NCI-H1930 (cell line): ENCODE measurements at regions not wholly inside any gene's neighbourhood (a gene's known extent, or its start where the extent isn't known, plus 50 kb on each side); places are given as distances from the start of the nearest gene placed in this dataset.
"Not testable (repeated sequence)": the region's sequence is repeated elsewhere in the genome, so short reads cannot be mapped to it uniquely, and the experiment has no call there.

ENCODE experiments used
- DNase-seq, 2 experiments: peaks; one replicate each; lab custom pipeline; 2025; lab: John Stamatoyannopoulos, UW

DNA sequence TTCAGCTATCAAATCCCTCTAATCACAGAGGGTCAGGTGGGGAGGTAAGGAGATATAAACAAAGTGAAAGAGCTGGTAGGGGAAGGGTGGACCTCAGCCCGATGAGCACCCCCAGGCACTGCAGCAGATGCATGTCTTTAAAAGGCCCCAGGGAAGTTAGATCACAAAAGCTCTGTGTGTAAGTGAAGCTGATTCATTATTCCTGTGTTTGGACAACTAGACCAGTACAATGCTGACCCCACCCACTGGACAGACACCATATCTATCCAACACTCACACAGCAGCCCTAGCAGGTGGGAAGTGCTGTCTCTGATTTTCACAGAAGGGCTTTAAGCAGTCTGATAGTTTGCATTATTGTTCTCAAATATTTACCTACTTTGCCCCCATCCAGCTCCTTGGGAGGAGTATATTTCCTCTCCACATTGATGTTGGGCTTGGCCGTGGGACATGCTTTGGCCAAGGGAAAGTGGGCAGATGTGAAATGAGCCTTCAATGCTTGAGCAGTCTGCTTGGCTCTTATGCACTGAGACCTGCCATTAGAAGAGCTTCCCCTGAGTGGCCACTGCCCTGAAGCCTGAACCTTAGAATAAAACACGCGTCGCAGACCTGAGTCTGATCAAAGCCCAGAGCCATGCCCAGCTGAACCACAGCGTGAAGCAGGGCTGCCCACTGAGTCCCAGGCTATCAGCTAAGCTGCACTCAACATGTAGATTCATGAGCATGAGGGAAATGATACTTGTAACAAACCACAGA is 111.4 kb downstream of the COPS8 start:
- DNase-seq = peak; percentile 70 to 80

DNA sequence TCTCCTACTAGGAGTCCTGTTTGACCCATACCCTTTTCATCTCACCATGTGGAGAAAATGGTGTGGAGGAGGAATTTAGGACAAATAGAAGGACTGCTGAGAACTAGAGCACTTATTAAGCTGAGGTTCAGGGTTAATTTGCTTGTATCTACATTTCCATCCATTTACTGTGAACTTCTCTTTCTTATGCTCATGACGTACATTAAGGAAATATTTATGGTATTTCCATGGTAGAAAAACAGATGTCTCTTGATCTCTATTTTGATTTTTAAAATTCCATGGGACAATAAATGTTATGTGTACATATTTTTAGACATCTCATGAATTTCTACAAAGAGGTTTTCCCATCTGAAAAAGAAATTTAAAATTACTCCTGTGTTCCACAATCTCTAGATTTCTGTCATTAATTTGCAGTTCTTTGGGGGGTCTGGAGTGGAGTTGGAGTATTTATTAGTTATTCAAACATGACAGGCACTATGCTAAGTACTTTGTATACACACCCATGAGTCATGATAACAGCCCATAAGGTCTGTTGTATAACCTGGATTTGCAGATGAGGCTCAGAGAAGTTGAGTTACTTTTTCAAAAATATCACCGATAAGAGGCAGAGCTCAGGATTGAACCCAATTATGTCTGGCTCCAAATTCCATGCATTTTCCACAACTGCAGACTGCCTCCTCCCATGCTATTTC is 112.6 kb downstream of the COPS8 start:
- DNase-seq = no peak

DNA sequence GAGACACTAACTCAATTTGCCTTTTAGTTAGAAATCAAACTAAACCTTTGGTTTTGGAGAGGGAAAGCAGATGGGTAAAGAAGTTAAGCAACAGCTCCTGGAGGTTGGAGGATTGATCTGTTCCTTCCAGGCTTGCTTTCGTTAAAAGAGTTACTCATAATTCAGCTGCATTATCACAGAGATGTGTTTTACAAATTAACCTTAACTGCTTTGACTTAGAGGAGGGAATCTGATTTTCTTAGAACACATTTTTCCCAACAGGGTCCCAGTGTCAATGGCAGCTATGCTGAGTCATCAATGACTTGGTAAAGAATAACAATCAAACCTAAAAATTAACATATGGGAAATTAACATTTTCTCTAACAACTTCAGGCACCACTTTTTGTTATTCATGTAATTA is 113.4 kb downstream of the COPS8 start:
- no peak for DNase-seq

DNA sequence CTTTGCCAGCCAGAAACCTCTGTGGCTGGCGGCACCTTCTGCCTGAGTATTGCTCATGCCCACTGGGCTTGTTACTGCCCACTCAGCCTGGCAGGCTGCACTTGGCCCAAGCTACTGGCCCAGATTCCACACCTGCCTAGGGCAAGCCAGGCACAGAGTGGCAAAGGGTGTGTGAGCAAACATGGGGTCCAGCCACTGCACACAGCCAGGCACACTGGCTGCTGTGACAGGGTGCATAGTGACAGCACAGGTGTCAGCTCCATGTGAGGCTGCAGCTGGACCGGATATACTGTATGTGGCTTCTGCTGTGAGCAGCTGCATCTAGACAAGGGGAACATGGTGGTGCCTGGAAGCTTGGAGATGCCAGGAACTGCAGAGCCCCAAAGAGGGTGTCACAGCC is 113.9 kb downstream of the COPS8 start:
- DNase-seq = no peak

DNA sequence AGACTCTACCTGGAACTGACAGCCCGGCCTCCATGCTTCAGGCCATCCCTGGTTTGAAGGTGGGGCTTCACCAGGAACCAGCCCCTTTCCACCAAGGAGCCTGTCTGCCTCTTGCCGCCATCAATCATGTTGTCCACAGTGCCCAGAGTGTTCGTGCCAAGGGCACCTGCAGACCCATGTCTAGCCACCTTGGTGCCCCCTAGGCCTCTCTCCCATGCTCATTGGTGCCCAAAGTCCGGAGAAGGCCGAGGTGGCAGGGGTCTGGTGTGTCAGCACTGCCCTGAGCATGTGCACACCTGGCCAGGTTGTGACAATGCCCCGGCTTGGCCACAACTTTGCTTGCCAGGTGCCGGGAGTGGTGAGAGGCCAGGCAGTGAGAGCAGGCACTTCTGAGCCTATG is 114.8 kb downstream of the COPS8 start:
- DNase-seq = no peak

DNA sequence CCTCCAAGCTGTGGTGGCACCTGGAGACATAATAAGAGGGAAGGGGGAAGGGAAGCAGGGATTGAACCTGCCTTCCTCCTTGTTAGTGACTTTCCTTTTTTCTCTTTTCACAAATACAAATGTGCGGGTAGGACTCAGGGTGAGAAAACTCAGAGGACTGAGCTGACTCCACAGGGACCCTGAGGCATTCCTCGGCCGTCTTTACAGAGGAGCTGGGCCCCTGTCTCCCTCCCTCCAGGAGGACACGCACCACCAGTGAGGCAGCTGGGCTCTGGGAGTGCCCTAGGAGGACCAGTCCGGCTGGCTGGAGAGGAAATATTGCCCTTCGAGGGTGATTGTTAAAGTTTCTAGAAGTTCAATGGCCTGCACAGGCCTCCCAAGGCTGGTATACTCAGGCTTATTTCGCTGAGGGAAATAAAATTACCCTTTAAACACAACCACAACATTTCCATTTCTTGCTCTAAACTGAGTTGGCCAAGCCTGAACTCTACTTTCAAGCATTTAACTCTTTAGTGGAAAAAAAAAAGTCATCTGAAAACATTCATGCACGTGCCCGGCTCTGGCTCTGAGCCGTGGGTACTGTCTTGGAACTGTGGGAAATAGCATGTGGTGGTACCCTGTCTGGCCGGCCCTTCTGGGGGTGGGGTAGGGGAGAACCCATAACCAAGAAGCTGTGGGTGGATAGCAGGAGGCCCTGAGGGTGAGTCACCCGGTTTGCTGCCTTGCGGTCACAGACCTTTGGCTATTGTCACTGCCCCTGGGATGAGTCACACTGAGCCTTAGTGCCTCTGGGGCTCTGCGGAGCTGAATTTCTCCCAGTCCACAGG is 116.0 kb downstream of the COPS8 start:
- DNase-seq = no peak

DNA sequence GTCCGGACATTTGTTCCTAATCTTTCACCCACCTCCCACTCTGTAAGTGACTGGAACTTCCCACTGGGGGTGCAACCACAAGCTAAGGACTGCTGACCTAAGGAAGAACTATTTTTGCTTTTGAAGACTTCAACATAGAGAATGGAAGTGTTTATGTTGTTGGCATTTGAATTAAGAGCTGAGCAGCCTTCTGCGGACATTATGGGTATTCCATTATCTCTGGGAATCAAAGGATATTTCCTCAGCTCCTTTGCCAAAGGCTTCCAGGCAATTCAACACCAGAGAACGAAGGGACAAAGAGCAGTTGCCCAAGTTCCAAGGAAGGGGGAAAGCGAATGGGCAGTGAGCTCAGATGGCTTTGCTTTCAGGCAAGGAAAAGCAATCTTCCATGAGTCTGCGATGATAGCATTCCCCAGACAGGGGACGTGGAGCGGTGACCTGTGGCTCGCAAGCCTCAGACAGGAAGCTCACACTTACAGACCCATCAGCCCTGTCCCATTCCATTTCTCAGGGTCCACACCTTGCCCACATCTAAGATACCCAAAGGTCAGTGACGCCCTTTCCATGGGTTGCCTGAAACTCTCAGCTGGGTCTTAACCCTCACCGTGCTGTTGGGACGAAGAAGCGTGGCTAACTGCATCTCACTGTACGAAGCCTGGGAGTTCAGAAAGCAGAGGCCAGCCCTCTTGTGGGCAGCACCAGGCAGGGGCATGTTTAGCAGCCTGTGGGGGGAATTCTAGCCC is 116.8 kb downstream of the COPS8 start:
- DNase-seq = no peak

DNA sequence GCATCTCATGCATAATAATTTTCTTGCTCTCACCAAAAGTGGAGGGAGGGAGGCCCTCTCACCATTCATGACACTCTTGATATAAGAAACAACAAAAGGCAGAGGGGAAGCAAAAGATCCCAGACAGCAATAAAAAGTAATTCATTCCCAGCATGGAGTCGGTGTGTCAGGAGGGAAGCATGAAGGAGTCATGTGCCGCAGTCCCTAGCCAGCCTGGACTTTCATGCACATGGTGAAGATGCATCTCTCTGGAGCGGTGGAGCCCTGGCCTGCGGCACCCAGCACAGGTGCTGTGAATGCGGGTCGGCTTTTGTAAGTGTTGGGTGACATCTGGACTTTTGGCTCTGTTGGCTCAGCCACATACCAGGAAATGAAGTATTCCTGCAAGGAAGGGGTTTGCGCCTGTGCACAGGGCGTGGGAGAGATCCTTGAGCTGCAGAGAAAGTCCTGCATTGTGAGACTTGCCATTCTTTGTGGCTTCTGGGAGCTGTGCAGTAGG is 119.4 kb downstream of the COPS8 start:
- DNase-seq = no peak

DNA sequence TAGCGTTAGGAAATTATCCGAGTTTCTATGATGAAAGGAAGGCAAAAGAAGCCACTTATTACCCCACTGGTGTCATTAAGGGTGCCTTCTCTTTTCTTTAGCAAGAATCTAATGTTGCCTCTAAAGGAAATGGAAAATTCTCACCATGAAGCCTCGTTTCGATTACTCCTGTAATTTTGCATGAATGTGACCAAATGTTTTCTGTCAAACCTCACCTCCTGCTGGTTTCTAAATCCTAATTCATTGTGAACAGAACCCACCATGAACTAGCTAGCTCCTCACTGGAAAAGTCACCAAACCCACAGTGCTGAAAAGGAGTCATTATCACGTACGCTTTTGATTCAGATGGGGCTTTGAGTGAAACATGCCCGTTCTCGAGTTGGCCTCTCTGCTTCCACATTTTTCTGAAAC is 119.9 kb downstream of the COPS8 start:
- DNase-seq = no peak

DNA sequence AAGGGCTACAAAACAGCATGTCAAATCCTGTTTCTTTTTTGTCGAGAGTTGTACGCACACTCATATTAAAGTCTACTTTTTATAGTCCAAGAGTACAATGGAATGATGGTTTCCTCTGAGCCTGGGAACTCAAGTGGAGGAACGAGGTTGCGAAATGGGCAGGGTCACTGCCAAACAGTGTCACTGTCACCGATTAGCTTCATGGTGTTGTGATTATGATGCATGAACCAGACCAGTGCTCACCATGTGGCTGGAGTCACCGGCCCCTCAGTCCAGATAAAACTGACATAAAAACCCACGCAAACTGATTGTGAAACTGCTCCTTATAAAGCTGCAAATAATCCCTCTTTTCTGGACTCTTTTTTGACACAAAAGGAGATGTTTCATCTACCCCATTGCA is 122.0 kb downstream of the COPS8 start:
- DNase-seq = no peak

DNA sequence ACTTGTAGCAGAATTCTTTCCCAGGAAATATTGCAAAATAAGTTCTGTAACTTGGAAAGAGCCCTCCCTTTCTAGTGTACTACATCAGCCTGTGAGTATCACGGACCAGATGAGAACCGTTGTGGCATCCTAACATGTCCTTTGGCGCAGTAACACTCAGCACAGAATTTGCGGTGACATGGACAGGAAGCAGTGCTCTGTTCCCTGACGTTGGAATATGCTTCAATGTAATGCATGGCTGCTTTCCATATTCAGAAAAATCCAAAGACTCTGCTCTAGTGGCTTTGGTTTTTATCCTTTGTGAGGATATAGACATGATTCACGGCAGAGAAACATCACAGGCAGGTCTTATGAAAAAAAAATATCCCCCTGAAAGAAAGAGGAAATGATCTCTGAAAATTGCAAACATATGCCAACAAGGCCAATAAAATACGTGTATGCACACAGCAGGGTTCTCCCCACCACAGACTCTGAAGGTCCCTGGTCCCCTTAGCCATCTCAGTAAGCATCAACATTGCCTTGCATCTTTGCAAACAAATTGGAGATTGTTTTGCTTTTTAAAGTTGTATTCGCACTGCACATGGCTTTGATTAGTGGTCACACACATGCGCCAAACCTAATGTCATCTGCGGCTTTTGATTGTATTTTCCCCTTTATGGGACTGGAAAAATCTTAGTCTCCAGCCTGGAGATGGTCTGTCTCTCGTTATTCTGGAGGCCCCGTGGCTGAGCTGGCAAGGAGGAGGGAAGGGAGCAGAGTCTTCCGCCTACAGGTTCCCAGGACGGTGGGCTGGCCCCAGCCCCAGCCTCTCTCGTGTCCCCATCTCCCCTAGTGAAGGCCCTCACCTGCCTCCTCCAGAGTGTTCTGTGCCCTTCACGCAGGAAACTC is 122.9 kb downstream of the COPS8 start:
- DNase-seq = no peak

DNA sequence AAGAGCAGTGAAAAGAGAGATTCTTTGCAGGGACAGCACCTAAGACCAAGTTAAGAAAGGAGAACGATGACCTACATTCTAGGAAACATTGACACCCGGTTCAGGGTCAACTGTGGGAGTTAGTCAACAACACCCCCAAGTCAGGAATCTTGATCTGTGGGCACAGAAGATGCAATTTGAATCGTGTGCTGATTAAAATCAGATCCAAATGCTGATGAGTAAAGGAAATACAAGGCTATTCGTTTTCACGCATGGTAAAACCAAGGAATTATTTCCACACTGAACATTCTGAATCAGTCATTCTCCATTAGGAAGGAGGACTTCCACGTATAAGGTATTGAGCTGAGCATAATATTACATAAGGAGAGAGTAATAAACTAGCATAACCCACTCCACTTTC is 124.2 kb downstream of the COPS8 start:
- no peak for DNase-seq

DNA sequence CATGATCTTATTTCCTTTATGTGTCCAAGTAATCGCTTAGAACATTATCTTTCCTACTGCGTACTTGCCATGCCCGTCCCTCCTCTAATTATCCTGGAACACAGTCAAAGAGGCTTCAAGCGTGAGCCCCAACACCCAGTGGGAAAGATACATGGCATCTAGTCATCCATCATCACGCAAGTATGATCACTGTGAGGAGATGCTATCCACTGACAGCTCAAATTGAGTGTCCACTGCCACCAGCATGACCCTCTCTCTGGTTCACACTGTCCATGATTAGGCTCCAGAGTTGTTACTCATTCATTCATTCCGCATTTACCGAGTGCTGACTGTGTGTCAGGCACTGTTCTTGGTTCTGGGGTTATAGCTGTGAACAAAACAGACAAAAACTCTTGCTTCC is 124.6 kb downstream of the COPS8 start:
- DNase-seq = no peak

DNA sequence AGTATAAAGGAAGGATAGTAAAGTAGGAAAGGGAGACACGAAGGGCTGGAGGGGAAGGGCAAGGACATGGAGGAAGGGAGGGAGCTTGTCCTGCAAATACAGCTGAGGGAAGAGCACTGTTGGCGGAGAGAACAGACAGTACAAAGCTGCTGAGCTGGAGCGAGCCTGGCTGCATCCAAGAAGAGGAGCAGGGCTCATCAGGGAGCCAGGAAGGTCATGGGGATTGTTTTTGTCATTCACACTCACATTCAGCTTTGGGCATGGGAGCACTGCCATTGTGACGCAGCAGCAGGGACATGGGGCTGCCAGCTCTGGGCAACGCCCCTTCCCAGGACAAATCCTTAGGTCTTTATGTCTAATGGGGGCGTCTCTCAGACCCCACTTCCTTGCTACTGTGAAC is 125.1 kb downstream of the COPS8 start:
- no peak for DNase-seq

DNA sequence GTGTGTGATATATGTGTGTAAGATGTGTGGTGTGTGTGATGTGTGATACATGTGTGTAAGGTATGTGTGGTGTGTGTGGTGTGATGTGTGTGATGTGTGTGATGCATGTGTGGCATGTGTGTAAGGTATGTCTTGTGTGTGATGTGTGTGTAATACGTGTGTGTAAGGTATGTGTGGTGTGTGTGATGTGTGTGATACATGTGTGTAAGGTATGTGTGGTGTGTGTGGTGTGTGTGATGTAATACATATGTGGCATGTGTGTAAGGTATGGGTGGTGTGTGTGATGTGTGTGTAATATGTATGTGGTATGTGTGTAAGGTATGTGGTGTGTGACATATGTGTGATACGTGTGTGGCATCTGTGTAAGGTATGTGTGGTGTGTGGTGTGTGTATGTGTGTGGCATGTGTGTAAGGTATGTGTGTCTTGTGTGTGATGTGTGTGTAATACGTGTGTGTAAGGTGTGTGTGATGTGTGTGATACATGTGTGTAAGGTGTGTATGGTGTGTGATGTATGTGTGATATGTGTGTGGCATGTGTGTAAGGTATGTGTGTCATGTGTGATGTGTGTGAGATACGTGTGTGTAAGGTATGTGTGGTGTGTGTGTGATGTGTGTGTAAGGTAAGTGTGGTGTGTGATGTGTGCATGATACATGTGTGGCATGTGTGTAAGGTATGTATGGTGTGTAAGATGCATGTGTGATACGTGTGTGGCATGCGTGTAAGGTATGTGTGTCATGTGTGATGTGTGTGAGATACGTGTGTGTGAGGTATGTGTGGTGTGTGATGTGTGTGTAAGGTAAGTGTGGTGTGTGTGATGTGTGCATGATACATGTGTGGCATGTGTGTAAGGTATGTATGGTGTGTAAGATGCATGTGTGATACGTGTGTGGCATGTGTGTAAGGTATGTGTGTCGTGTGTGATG is 126.9 kb downstream of the COPS8 start:
- not testable (repeated sequence) for DNase-seq

DNA sequence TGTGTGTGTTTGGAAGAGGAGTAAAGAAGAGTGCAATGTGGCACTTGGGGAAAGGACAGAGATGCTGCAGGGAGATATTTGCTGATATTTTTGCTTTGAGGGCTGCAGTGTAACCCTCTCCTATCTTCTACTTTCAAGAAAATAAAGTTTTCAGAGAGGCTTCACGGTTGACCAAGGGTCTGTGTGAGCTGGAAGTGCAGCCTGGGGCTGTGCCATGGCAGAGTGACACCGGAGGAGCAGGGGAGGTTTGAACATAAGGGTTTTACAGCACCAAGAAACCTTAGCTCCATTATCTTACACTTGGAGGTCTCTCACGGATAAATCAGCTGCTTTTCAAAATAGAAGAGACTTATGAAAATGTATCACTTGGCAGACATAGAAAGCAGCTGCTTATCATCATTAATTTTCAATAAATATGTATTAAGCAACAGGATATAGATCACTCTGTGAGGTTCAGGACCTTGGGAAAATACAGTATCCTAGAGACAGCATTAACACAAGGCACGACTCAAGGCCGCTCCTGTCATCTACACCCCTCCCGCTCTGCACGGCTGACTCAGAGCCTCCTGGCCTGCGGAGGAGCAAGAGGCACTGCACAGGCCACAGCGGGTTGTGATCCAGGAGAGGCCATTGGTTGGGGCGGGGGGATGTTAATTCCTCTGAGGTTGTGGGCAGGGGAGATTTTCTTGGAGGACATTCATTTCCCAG is 127.8 kb downstream of the COPS8 start:
- no peak for DNase-seq

DNA sequence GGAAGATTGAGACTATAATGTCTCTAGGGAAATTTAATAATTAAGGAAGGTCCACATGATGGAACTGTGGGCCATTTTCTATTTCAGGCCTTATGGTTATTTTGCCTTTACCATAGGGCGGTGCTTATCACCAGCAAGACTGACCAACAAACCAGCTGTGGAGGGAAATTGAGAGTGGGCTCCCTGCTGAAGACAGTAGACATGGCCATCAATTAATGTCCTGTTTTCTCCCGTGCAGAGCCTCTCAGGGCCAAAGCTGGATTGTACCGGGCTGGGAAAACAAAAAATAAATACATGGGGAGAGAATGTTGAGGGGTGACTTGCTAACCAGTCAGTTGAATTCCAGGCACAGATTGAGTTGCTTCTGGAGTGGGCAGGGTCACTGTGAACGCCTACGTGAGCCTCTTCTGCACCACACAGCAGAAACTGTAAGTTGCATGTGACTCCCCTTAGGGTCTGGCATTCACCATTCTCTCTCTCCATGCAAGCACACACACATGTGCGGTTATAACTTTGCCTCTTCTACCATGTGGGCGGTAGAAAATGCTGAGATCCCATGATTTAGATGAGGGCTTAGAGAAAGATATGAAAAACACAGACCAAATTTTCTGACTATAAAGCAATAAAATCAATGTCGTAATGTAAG is 128.5 kb downstream of the COPS8 start:
- no peak for DNase-seq

DNA sequence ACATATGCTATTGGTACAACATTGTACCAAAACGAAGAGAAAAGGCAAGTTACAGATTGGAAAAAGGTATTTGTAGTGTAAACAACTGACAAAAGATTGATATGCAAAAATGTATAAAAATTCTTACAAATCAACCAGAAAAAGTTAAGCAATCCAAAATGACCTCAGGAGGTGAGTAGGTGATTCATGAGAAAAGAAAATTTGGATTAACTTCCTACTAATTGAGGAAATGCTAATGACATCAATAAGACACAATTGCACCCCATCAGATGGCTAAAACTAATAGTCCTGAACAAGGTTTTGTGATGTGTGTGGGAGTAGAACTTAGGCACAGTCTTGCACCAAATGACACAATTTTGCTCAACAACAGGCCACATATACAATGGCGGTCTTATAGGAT is 129.3 kb downstream of the COPS8 start:
- DNase-seq = no peak
